ACC112 (cell line): ENCODE measurements at regions not wholly inside any gene's neighbourhood (a gene's known extent, or its start where the extent isn't known, plus 50 kb on each side); places are given as distances from the start of the nearest gene placed in this dataset.
"Not testable (repeated sequence)": the region's sequence is repeated elsewhere in the genome, so short reads cannot be mapped to it uniquely, and the experiment has no call there.

ENCODE experiments used
- H2AFZ ChIP-seq: fragments of 200-600 bp; sonication (generic); one replicate; pipeline ENCODE4 v1.6.0; 2017; ENCODE audit warnings: antibody characterized with exemption, low read length; ENCODE audit not compliant: unreplicated experiment
- H3K27ac ChIP-seq: fragments of 200-600 bp; sonication (generic); 2 replicates; pipeline ENCODE4 v1.5.1; 2014; ENCODE audit warnings: low read depth, mild to moderate bottlenecking, antibody characterized with exemption, low read length, moderate library complexity
- H3K27me3 ChIP-seq: fragments of 200-600 bp; sonication (generic); 2 replicates; pipeline ENCODE4 v1.6.1; 2014; ENCODE audit warnings: mild to moderate bottlenecking, antibody characterized with exemption, low read length, moderate library complexity, mixed read lengths; ENCODE audit not compliant: insufficient read depth
- H3K36me3 ChIP-seq: fragments of 200-600 bp; sonication (generic); 2 replicates; pipeline ENCODE4 v1.6.1; 2016; ENCODE audit warnings: mild to moderate bottlenecking, antibody characterized with exemption, low read length, moderate library complexity, mixed read lengths; ENCODE audit not compliant: insufficient read depth
- H3K4me1 ChIP-seq: fragments of 200-600 bp; sonication (generic); one replicate; pipeline ENCODE4 v1.6.1; 2016; ENCODE audit warnings: low read length, mixed read lengths; ENCODE audit not compliant: insufficient read depth, unreplicated experiment, control insufficient read depth
- H3K4me3 ChIP-seq: fragments of 200-600 bp; sonication (generic); 2 replicates; pipeline ENCODE4 v1.5.1; 2014; ENCODE audit warnings: mild to moderate bottlenecking, low read depth, low read length
- H3K79me2 ChIP-seq: fragments of 200-600 bp; sonication (generic); one replicate; pipeline ENCODE4 v1.6.0; 2016; ENCODE audit warnings: low read length; ENCODE audit not compliant: control insufficient read depth, unreplicated experiment, insufficient read depth

DNA sequence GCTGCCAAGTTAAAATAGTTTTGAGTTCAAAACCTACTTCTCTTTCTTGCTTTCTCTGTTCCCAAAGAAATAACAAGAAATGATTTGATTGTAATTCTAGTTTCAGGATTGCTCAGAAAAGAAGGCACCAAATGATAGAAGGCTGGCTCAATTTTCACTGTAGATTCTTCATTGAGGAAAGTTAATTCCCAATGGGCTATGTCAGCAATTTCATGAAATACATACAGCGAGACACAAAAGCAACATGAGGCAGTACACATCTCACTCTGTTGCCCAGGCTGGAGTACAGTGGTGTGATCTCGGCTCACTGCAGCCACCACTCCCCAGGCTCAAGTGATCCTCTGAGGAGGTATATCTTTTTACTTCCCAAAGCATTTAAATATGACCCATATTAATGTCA is 1659.9 kb upstream of the C9orf72 start:
- no peaks in the 10 kb centered on the region for H3K4me1 ChIP-seq
- no peak overlapping the region for H3K4me3 ChIP-seq
- H3K79me2 ChIP-seq: no peaks in the 10 kb centered on the region
- no peak overlapping the region for H2AFZ ChIP-seq
- no peak overlapping the region for H3K27ac ChIP-seq
- no peaks in the 10 kb centered on the region for H3K36me3 ChIP-seq
- H3K27me3 ChIP-seq: no peaks in the 10 kb centered on the region

DNA sequence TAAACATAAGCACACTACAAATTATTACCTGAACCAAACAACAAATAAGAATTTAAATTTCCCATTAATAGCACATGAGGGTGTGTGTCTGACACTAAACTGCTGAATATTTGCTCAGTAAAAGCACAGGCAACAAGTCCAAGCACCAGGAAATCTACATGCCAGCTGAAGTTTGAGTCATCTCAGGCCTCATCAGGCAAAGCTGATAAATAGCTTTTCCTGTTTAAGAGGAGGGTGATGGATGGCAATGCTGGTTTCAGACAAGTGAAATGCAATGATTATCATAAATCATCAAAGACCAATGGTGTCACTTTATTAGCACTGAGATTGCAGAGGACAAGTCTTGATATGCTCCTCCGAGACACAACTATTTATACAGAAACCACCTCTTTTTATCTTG is 1668.0 kb upstream of the C9orf72 start:
- H3K79me2 ChIP-seq: no peaks in the 10 kb centered on the region
- H3K27me3 ChIP-seq: no peaks in the 10 kb centered on the region
- H3K4me1 ChIP-seq: no peaks in the 10 kb centered on the region
- H3K27ac ChIP-seq: no peak overlapping the region
- no peak overlapping the region for H2AFZ ChIP-seq
- H3K36me3 ChIP-seq: no peaks in the 10 kb centered on the region
- H3K4me3 ChIP-seq: no peak overlapping the region

DNA sequence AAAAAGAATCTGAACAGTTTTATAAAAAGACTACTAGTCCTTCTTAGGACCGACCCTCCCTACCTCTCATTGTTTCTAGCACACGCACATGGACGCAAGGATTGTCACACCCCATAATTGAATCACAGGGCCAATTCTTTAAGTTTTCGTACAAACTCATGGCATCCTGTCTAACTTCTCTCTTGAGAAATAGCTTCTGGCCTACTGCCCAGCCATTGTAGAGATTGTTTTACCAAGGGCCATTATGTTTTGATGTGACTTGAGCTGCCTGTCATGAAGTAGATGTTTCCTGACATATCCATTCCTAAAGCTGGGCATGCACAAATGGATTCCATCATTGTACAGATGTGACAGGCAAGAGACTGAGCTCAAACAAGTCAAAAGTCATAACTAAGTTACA is 1672.1 kb upstream of the C9orf72 start:
- Histone ChIP-seq H3K4me1 (no peaks in the 10 kb centered on the region), H3K36me3 (no peaks in the 10 kb centered on the region), H3K4me3 (no peak overlapping the region), H3K79me2 (no peaks in the 10 kb centered on the region), H3K27ac (no peak overlapping the region), H3K27me3 (no peaks in the 10 kb centered on the region), H2AFZ (no peak overlapping the region)

DNA sequence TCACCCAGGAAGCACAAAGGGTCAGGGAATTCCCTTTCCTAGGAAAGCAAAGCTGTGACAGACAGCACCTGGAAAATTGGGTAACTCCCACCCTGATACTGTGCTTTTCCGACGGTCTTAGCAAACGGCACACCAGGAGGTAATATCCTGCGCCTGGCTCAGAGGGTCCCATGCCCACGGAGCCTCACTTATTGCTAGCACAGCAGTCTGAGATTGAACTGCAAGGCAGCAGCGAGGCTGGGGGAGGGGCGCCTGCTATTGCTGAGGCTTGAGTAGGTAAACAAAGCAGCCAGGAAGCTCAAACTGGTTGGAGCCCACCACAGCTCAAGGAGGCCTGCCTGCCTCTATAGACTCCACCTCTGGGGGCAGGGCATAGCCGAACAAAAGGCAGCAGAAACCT is 1697.1 kb upstream of the C9orf72 start:
- not testable (repeated sequence) for H3K79me2 ChIP-seq, H3K4me3 ChIP-seq, H3K4me1 ChIP-seq, H3K27me3 ChIP-seq, H2AFZ ChIP-seq, H3K27ac ChIP-seq, H3K36me3 ChIP-seq

DNA sequence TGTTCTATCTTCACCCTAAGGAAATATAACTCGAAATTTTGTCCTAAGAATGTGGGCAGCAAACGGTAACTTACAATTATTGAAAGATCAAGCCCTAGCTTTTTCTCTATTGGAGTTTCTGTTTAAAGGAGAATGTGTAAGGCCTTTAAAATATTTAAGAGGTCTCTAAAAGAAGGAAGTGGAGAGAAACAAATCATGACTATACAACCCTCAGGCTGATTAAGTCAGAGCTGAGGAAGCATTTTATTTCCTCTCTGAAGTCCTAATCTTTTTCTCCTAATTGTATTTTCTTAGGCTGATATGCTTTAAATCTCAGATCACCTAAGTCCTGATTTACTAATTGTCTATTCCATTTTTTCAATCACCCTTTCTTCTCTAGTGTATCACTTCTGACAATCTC is 1708.8 kb upstream of the C9orf72 start:
- H3K27me3 ChIP-seq: no peaks in the 10 kb centered on the region
- no peaks in the 10 kb centered on the region for H3K4me1 ChIP-seq
- no peaks in the 10 kb centered on the region for H3K79me2 ChIP-seq
- H3K27ac ChIP-seq: no peak overlapping the region
- H3K36me3 ChIP-seq: no peaks in the 10 kb centered on the region
- H3K4me3 ChIP-seq: no peak overlapping the region
- no peak overlapping the region for H2AFZ ChIP-seq

DNA sequence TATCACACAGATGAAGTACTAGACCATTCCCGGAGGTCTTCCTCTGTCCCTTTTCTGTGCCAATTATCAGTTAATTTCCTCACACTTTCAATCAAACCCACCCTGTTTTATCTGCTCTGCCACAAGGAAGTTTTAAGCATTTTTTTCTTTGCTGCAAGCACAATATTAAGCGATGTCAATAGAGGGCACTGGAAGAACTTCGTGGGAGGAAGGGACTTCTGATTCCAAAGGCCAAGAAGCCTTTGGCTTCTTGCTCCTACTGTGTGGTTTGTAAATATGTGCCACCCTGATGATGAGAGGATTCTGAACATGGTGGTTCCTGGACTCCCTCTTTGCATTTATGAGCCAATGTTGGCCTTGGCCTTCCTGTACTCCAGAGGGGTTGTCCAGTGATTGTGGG is 1712.5 kb upstream of the C9orf72 start:
- Histone ChIP-seq H3K27ac (no peak overlapping the region), H3K36me3 (no peaks in the 10 kb centered on the region), H3K79me2 (no peaks in the 10 kb centered on the region), H3K27me3 (no peaks in the 10 kb centered on the region), H3K4me1 (no peaks in the 10 kb centered on the region), H3K4me3 (no peak overlapping the region), H2AFZ (no peak overlapping the region)

DNA sequence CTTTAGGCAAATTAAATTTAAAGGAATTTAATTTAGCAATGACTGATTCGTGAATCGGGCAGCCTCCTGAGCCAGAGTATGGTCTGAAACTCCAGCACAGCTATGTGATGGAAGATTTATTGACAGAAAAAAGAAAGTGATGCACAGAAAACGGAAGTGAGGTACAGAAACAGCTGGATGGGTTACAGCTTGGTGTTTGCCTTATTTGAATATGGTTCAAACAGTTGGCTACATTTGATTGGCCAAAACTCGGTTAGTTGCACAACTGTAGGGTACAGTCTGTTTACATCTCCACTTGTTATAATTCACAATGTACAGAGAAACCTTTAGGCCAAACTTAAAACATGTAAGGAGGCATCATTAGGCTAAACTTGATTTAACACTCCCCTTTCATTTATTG is 1716.1 kb upstream of the C9orf72 start:
- H3K79me2 ChIP-seq: no peaks in the 10 kb centered on the region
- no peak overlapping the region for H3K4me3 ChIP-seq
- no peak overlapping the region for H3K27ac ChIP-seq
- no peaks in the 10 kb centered on the region for H3K27me3 ChIP-seq
- H3K4me1 ChIP-seq: no peaks in the 10 kb centered on the region
- no peak overlapping the region for H2AFZ ChIP-seq
- no peaks in the 10 kb centered on the region for H3K36me3 ChIP-seq

DNA sequence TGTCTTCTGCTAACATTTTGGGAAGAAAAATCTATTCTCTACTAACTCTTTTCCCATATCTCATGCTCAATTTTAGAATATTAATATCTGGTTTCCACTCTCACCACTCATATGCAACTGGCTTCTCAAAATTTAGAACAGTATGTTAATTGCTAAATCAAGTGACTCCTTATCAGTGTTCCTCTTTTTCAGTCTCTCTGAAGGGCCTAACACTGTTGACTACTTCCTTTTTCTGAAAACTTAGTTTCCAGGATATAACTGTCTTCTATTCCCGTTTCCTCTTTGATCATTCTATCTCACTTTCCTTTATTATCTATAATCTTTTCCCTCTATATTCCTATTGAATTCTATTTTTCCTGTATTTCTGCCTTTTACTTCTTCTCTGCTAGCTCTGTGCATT is 1717.2 kb upstream of the C9orf72 start:
- Histone ChIP-seq H3K4me3 (no peak overlapping the region), H3K27ac (no peak overlapping the region), H3K4me1 (no peaks in the 10 kb centered on the region)

DNA sequence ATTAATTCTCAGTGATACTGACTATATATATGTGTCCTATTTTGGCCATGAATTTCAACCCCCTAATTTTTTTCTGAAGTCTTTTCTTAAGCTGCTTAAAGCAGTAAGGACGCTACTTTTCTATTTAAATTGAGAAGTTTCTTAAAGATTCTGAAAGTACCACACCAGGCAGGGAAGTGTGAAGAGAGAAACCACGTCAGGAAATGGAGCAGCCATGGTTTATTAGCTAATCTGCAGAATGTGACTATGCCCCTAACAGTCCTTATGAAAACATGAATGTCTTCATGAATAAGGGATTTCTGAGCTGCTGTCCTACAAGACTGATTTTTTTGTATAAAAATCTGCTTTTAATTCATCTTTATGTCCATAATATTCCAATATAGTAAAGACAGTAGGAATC is 1724.3 kb upstream of the C9orf72 start:
- H3K4me1 ChIP-seq: no peaks in the 10 kb centered on the region
- no peak overlapping the region for H3K27ac ChIP-seq
- no peaks in the 10 kb centered on the region for H3K27me3 ChIP-seq
- no peaks in the 10 kb centered on the region for H3K79me2 ChIP-seq
- no peaks in the 10 kb centered on the region for H3K36me3 ChIP-seq
- no peak overlapping the region for H2AFZ ChIP-seq
- H3K4me3 ChIP-seq: no peak overlapping the region

More for the DNA sequence above, 1717.2 kb upstream of the C9orf72 start:
- Histone ChIP-seq H3K27me3 (no peaks in the 10 kb centered on the region), H3K36me3 (no peaks in the 10 kb centered on the region), H3K79me2 (no peaks in the 10 kb centered on the region), H2AFZ (no peak overlapping the region)

DNA sequence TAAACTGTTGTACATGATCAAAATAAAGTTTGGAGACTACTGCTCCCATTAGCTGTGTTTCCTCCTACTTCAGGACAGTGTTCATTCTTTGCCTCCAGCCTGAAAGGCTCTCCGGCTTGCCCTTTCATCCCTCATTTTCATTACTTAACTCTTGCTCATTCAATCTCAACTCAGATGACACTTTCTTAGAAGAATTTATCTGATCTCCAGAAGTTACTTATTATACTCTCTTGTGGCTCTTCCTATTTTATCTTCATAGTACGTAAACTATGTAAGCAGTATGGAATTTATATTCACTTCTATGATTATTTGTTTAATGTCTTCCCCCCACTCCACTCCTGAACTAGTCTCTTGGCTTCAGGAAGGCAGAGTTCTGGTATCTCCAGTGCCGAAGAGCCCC is 1737.9 kb upstream of the C9orf72 start:
- no peak overlapping the region for H3K4me3 ChIP-seq
- H3K36me3 ChIP-seq: no peaks in the 10 kb centered on the region
- no peak overlapping the region for H3K27ac ChIP-seq
- H3K27me3 ChIP-seq: no peaks in the 10 kb centered on the region
- no peaks in the 10 kb centered on the region for H3K79me2 ChIP-seq
- no peak overlapping the region for H2AFZ ChIP-seq
- H3K4me1 ChIP-seq: no peaks in the 10 kb centered on the region

DNA sequence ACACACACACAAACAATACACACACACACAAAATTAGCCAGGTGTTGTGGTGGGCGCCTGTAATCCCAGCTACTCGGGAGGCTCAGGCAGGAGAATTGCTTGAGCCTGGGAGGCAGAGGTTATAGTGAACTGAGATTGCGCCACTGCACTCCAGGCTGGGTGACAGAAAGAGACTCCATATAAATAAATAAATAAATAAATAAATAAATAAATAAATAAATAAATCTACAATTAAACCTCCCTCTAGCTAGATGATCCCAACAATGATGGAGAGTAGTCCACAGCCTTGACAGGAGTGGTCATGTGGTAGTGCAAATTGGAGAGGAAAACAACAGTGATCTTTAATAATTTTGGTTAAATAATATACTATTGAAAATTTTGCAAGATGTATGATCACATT is 1739.0 kb upstream of the C9orf72 start:
- Histone ChIP-seq H3K4me3 (no peak overlapping the region), H3K27ac (no peak overlapping the region), H3K79me2 (no peaks in the 10 kb centered on the region), H2AFZ (no peak overlapping the region), H3K4me1 (no peaks in the 10 kb centered on the region), H3K27me3 (no peaks in the 10 kb centered on the region), H3K36me3 (no peaks in the 10 kb centered on the region)
